Amygdala (tissue), 56 donors: ENCODE measurements at regions not wholly inside any gene's neighbourhood (a gene's known extent, or its start where the extent isn't known, plus 50 kb on each side); places are given as distances from the start of the nearest gene placed in this dataset.
A peak's percentile ranks its signal among the peaks of the same experiment; 100 is the strongest.

ENCODE experiments used
- DNase-seq, 56 donors: peaks; one replicate each; lab custom pipeline; 2025; lab: John Stamatoyannopoulos, UW

GRCh38 chr10:3016016-3016415 lies 51.3 kb upstream of the PFKP start:
- no peak for DNase-seq

GRCh38 chr10:3014968-3015367 lies 52.4 kb upstream of the PFKP start:
- DNase-seq = no peak

GRCh38 chr10:3012223-3012622 lies 55.1 kb upstream of the PFKP start:
- DNase-seq = no peak

GRCh38 chr10:3010816-3011460 lies 56.4 kb upstream of the PFKP start:
- no peak for DNase-seq

- DNase-seq = no peak
These were observed 57.0 kb upstream of the PFKP start for GRCh38 chr10:3010334-3010733.

- DNase-seq = no peak
These were observed 58.0 kb upstream of the PFKP start for GRCh38 chr10:3009341-3009740.

- DNase-seq = peak in 2 of 56 donors; percentile 3 to 10
These were observed 58.7 kb upstream of the PFKP start for GRCh38 chr10:3008518-3009195.

GRCh38 chr10:3006607-3007006 lies 60.7 kb upstream of the PFKP start:
- no peak for DNase-seq

GRCh38 chr10:3006093-3006492 lies 61.3 kb upstream of the PFKP start:
- DNase-seq = no peak

GRCh38 chr10:3002304-3002703 lies 65.0 kb upstream of the PFKP start:
- no peak for DNase-seq

GRCh38 chr10:3000048-3000447 lies 67.3 kb upstream of the PFKP start:
- DNase-seq = no peak

GRCh38 chr10:2994221-2994961 lies 73.0 kb upstream of the PFKP start:
- no peak for DNase-seq

GRCh38 chr10:2993636-2994035 lies 73.7 kb upstream of the PFKP start:
- no peak for DNase-seq

- DNase-seq = no peak
These were observed 74.7 kb upstream of the PFKP start for GRCh38 chr10:2992401-2993198.

GRCh38 chr10:2990764-2991163 lies 76.6 kb upstream of the PFKP start:
- DNase-seq = no peak

- DNase-seq = no peak
These were observed 77.9 kb upstream of the PFKP start for GRCh38 chr10:2989292-2989947.

- no peak for DNase-seq
These were observed 80.1 kb upstream of the PFKP start for GRCh38 chr10:2987185-2987768.

- DNase-seq = no peak
These were observed 81.0 kb upstream of the PFKP start for GRCh38 chr10:2986391-2986801.

GRCh38 chr10:2985729-2986232 lies 81.6 kb upstream of the PFKP start:
- DNase-seq = no peak

GRCh38 chr10:2984682-2985081 lies 82.7 kb upstream of the PFKP start:
- no peak for DNase-seq
